Activated T-helper 2 cell treated with anti-CD3 and anti-CD28 coated beads, Interferon-gamma antibody, Interleukin-2, Interleukin-4, amounts not matched to agents 10 μg/mL and 5 μg/mL and 100 μg/mL, durations not matched to agents 14 hours and 24 hours and 36 hours (primary cell): ENCODE measurements at regions not wholly inside any gene's neighbourhood (a gene's known extent, or its start where the extent isn't known, plus 50 kb on each side); places are given as distances from the start of the nearest gene placed in this dataset.
"Not testable (repeated sequence)": the region's sequence is repeated elsewhere in the genome, so short reads cannot be mapped to it uniquely, and the experiment has no call there.

ENCODE experiments used
- DNase-seq: peaks from one replicate; pipeline ENCODE4 v3.0.0; 2021; ENCODE audit warnings: low spot score
- H3K27ac Mint-ChIP-seq: one replicate; pipeline ENCODE4 v1.8.0; 2021; ENCODE audit warnings: mixed read lengths
- H3K27me3 Mint-ChIP-seq: one replicate; pipeline ENCODE4 v1.8.0; 2021; ENCODE audit warnings: low read depth, mixed read lengths
- H3K36me3 Mint-ChIP-seq: one replicate; pipeline ENCODE4 v1.8.0; 2021; ENCODE audit warnings: low read depth, mixed read lengths
- H3K4me1 Mint-ChIP-seq: one replicate; pipeline ENCODE4 v1.8.0; 2021; ENCODE audit warnings: low read depth, mixed read lengths
- H3K4me3 Mint-ChIP-seq: one replicate; pipeline ENCODE4 v1.8.0; 2021; ENCODE audit warnings: low read depth, mild to moderate bottlenecking, moderate library complexity, mixed read lengths
- H3K9me3 Mint-ChIP-seq: one replicate; pipeline ENCODE4 v1.8.0; 2021; ENCODE audit warnings: mixed read lengths
- intact Hi-C: fragments of 100-400 bp; cut with micrococcal nuclease; formaldehyde crosslinking; loops from one replicate; pipeline ENCODE4 v1.15.1; 2023

DNA sequence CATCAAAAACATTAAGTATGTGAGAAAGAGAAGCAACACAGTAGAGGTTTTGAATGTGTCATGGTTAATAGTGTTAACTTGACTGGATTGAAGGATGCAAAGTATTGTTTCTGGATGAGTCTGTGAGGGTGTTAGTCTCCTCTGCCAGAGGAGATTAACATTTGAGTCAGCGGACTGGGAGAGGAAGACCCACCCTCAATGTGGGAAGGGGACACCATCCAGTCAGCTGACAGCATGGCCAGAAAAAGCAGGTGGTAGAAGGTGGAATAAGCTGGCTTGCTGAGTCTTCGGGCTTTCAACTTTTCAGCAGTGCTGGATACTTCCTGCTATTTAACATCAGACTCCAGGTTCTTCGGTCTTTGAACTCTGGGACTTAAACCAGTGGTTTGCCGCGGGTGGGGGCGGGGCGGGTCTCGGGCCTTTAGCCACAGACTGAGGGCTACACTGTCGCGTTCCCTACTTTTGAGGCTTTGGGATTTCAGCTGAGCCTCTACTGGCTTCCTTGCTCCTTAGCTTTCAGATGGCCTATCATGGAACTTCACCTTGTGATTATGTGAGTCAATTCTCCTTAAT, 309.9 kb upstream of the ST8SIA4 start:
- Mint-ChIP-seq H3K4me1 (no peaks in the 10 kb centered on the region), H3K27me3 (no peaks in the 10 kb centered on the region), H3K27ac (no peak overlapping the region), H3K9me3 (no peaks in the 10 kb centered on the region), H3K4me3 (no peak overlapping the region), H3K36me3 (no peaks in the 10 kb centered on the region)
- no peak for DNase-seq
- intact Hi-C loops, result no loop called here

DNA sequence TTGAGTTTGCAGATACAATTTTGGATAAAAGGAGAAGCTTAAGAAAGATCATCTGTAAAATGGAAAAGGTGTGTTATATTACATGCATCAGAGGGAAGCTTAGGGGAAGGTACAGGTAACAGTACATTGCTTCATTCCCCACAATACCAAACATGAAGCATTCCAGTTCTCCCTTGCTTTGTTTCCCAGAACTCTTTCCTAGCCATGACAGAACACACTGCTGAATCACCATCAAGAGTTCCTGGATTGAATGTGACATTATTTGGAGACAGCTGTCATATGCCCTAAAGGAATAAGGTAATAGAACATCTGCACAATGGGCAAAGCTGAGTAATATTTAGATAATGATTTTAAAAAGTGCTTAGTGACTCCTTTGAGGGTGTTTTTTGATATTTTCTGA, 303.5 kb upstream of the ST8SIA4 start:
- Mint-ChIP-seq H3K4me1 (no peaks in the 10 kb centered on the region), H3K4me3 (no peak overlapping the region), H3K9me3 (no peaks in the 10 kb centered on the region), H3K27ac (no peak overlapping the region), H3K36me3 (no peaks in the 10 kb centered on the region), H3K27me3 (no peaks in the 10 kb centered on the region)
- no peak for DNase-seq
- intact Hi-C loops, result no loop called here

DNA sequence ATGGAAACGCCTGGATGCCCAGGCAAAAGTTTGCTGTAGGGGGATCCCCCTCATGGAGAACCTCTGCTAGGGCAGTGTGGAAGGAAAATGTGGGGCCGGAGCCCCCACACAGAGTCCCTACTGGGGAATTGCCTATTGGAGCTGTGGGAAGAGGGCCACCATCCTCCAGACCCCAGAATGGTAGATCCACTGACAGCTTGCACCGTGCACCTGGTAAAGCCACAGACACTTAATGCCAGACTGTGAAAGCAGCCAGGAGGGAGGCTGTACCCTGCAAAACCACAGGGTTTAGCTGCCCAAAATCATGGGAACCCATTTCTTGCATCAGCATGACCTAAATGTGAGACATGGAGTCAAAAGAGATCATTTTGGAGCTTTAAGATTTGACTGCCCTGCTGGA, 302.0 kb upstream of the ST8SIA4 start:
- H3K36me3 Mint-ChIP-seq, H3K4me1 Mint-ChIP-seq, H3K9me3 Mint-ChIP-seq, H3K4me3 Mint-ChIP-seq, H3K27me3 Mint-ChIP-seq, DNase-seq, intact Hi-C loops, H3K27ac Mint-ChIP-seq: not testable (repeated sequence)

DNA sequence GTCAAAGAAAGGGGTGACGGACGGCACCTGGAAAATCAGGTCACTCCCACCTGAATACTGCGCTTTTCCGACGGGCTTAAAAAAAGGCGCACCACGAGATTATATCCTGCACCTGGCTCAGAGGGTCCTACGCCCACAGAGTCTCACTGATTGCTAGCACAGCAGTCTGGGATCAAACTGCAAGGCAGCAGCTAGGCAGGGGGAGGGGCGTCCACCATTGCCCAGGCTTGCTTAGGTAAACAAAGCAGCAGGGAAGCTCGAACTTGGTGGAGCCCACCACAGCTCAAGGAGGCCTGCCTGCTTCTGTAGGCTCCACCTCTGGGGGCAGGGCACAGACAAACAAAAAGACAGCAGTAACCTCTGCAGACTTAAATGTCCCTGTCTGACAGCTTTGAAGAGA, 277.3 kb upstream of the ST8SIA4 start:
- H3K9me3 Mint-ChIP-seq, H3K27ac Mint-ChIP-seq, H3K27me3 Mint-ChIP-seq, DNase-seq, H3K4me3 Mint-ChIP-seq, H3K36me3 Mint-ChIP-seq, intact Hi-C loops, H3K4me1 Mint-ChIP-seq: not testable (repeated sequence)

GRCh38 chr5:101176605-101177004, 273.5 kb upstream of the ST8SIA4 start:
- Mint-ChIP-seq H3K27ac (no peak overlapping the region), H3K9me3 (peaks cover 4% of the 10 kb centered on the region), H3K36me3 (no peaks in the 10 kb centered on the region), H3K27me3 (no peaks in the 10 kb centered on the region), H3K4me3 (no peak overlapping the region), H3K4me1 (no peaks in the 10 kb centered on the region)
- intact Hi-C loops, result no loop called here
- DNase-seq, result no peak

DNA sequence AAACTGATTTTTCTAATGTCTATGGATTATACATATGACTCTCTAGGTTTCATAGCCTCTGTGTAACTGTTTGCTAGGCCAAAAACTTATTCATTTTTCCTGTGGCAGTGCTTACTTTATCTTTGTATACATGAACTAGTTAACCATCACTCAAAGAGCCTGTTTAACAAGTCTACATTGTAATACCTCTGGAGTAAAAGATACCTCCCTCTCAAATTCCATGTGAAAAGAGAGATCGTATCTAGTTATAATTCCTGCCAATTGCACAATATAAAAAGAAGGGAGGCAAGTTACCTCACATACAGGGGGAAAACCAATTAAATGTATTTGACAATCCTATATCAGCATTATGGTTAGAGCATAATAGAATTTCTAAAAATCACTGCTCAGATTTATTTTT, 271.9 kb upstream of the ST8SIA4 start:
- Mint-ChIP-seq H3K9me3 (peaks cover 4% of the 10 kb centered on the region), H3K27me3 (no peaks in the 10 kb centered on the region), H3K4me1 (no peaks in the 10 kb centered on the region), H3K27ac (no peak overlapping the region), H3K4me3 (no peak overlapping the region), H3K36me3 (no peaks in the 10 kb centered on the region)
- intact Hi-C loops, result no loop called here
- DNase-seq, result no peak

- no peak for DNase-seq
- Mint-ChIP-seq H3K9me3 (peaks cover 6% of the 10 kb centered on the region), H3K36me3 (no peaks in the 10 kb centered on the region), H3K4me3 (no peak overlapping the region), H3K4me1 (no peaks in the 10 kb centered on the region), H3K27ac (no peak overlapping the region), H3K27me3 (peaks cover 1% of the 10 kb centered on the region)
- intact Hi-C loops, result no loop called here
Observed at GRCh38 chr5:101163088-101163487, 260.0 kb upstream of the ST8SIA4 start.

DNA sequence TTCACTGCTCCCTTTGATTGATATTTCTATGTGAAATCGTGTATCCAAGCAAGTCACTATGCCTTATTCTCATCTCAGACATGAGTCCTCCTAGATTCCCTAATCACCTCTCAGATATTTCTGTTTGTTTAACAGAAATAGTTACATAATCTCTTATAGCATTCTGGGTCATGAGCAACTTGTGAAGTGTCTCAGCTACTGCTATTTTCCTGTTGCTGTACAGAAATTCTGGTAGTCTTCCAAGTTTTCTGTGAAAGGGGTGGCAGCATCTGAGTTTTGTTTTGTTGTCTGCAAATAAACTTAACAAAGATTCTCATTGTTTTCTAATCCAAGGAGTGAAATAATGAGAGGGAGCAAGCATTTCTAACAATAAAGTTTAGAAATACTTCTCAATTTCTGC, 256.9 kb upstream of the ST8SIA4 start:
- DNase-seq, result no peak
- intact Hi-C loops, result no loop called here
- Mint-ChIP-seq H3K27me3 (peaks cover 1% of the 10 kb centered on the region), H3K4me3 (no peak overlapping the region), H3K4me1 (no peaks in the 10 kb centered on the region), H3K27ac (no peak overlapping the region), H3K9me3 (no peaks in the 10 kb centered on the region), H3K36me3 (no peaks in the 10 kb centered on the region)

DNA sequence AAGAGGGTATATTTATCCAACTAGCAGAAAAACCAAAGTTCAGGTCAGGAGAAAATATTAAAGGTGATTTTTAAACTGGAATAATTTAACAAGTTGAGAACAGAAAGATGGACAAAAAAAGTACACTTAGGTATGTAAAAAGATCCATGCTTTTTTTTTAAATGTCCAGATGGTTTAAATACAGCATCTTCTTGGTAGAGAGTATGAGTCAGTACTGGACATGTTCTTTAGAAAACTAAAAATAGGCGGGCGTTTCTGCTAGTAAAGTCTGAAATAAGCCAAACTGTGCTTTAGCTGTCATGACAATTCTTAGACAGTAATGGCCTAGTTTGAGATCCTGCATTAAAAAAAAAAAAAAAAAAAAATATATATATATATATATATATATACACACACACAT, 255.9 kb upstream of the ST8SIA4 start:
- H3K27me3 Mint-ChIP-seq, result peaks cover 1% of the 10 kb centered on the region
- H3K4me1 Mint-ChIP-seq, result no peaks in the 10 kb centered on the region
- H3K9me3 Mint-ChIP-seq, result no peaks in the 10 kb centered on the region
- no peak overlapping the region for H3K27ac Mint-ChIP-seq
- no peak overlapping the region for H3K4me3 Mint-ChIP-seq
- no peaks in the 10 kb centered on the region for H3K36me3 Mint-ChIP-seq
- intact Hi-C loops, result no loop called here
- no peak for DNase-seq

GRCh38 chr5:101153526-101153925, 250.4 kb upstream of the ST8SIA4 start:
- H3K4me1 Mint-ChIP-seq, result no peaks in the 10 kb centered on the region
- no peaks in the 10 kb centered on the region for H3K9me3 Mint-ChIP-seq
- intact Hi-C loops, result no loop called here
- H3K27me3 Mint-ChIP-seq, result no peaks in the 10 kb centered on the region
- H3K27ac Mint-ChIP-seq, result no peak overlapping the region
- DNase-seq, result no peak
- no peak overlapping the region for H3K4me3 Mint-ChIP-seq
- H3K36me3 Mint-ChIP-seq, result no peaks in the 10 kb centered on the region

GRCh38 chr5:101143526-101143925, 240.4 kb upstream of the ST8SIA4 start:
- H3K4me1 Mint-ChIP-seq, result no peaks in the 10 kb centered on the region
- no peak overlapping the region for H3K27ac Mint-ChIP-seq
- no peaks in the 10 kb centered on the region for H3K36me3 Mint-ChIP-seq
- no peak for DNase-seq
- H3K4me3 Mint-ChIP-seq, result no peak overlapping the region
- intact Hi-C loops, result loop anchor here (10.0 kb wide), 1 partner anchor 1989 kb away; no protein-coding TSS in a partner anchor
- H3K9me3 Mint-ChIP-seq, result no peaks in the 10 kb centered on the region
- H3K27me3 Mint-ChIP-seq, result no peaks in the 10 kb centered on the region

- intact Hi-C loops, result loop anchor here (10.0 kb wide), 1 partner anchor 1987 kb away; no protein-coding TSS in a partner anchor
- Mint-ChIP-seq H3K4me3 (no peak overlapping the region), H3K4me1 (no peaks in the 10 kb centered on the region), H3K36me3 (no peaks in the 10 kb centered on the region), H3K27ac (no peak overlapping the region), H3K27me3 (no peaks in the 10 kb centered on the region), H3K9me3 (no peaks in the 10 kb centered on the region)
- no peak for DNase-seq
Observed at GRCh38 chr5:101142102-101142501, 239.0 kb upstream of the ST8SIA4 start.

DNA sequence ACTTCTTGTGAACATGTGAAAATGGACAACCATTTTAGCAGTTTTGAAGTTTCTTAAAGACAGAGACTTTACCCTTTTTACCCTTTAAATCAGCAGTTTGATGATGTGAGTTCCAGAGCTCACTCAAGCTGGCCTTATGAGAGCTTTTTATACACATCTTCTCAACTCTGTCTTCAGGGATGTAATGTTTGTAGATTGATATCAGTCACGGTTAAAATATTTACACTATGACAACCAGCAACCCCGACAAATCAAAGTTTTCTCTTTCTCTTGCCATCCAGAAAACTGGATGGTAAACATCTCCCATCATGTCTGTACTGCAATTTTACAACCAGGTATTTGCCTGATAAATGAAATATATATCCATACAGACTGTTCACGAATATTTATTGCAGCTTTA, 233.4 kb upstream of the ST8SIA4 start:
- Mint-ChIP-seq H3K36me3 (no peaks in the 10 kb centered on the region), H3K27ac (no peak overlapping the region), H3K4me1 (no peaks in the 10 kb centered on the region), H3K4me3 (no peak overlapping the region), H3K9me3 (no peaks in the 10 kb centered on the region), H3K27me3 (no peaks in the 10 kb centered on the region)
- intact Hi-C loops, result no loop called here
- no peak for DNase-seq

DNA sequence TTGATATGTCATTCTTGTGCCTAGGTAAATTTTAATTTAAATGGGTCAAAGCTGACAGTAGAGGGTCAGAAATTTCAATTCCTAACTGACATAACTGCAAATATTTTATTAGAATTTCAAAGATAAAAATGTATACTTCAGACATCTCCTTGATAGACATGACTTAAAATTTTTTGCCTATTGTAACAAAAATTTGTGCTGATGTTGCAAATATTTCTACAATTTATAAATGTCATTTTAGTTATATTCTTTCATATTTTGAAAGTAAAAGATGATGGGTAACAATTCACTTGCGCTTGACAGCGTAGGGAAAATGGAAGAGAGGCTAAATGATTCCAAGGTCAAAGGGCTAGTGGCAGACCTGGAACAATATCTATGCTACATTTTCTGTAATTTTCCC, 220.3 kb upstream of the ST8SIA4 start:
- Mint-ChIP-seq H3K4me1 (no peaks in the 10 kb centered on the region), H3K36me3 (no peaks in the 10 kb centered on the region), H3K9me3 (no peaks in the 10 kb centered on the region), H3K4me3 (no peak overlapping the region), H3K27me3 (no peaks in the 10 kb centered on the region), H3K27ac (no peak overlapping the region)
- intact Hi-C loops, result no loop called here
- DNase-seq, result no peak
